OCI-LY1 (cell line): ENCODE measurements at regions not wholly inside any gene's neighbourhood (a gene's known extent, or its start where the extent isn't known, plus 50 kb on each side); places are given as distances from the start of the nearest gene placed in this dataset.
"Not testable (repeated sequence)": the region's sequence is repeated elsewhere in the genome, so short reads cannot be mapped to it uniquely, and the experiment has no call there.

Experiments
- EZH2 ChIP-seq: fragments of 200-600 bp; sonication (generic), shearing (Covaris generic); IDR thresholded peaks from 2 replicates; pipeline ENCODE4 v1.8.0; 2017; ENCODE audit warnings: borderline replicate concordance, mixed run types, mild to moderate bottlenecking, antibody characterized with exemption, low read length, moderate library complexity, mixed read lengths
- TF ChIP-seq, protein P1 (sequence below): fragments of 200-600 bp; sonication (generic), shearing (Covaris generic); IDR thresholded peaks from 2 replicates; pipeline ENCODE4 v1.5.1; 2017; ENCODE audit warnings: mild to moderate bottlenecking, antibody characterized with exemption, low read length, moderate library complexity, mixed read lengths

DNA sequence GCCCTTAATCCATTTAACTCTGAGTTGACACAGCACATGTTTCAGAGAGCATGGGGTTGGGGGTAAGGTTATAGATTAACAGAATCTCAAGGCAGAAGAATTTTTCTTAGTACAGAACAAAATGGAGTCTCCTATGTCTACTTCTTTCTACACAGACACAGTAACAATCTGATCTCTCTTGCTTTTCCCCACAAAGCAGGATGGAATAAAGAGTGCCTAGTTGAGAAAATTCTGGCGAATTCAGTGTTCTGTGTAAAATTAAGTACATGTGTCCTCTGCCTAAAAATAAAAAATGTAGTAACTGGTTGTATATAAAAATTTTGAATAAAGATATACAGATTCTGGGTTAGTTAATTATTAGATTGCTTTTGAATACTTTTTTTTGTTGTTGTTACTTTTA, 290.0 kb downstream of the ALDH8A1 start:
- TF ChIP-seq, protein P1, sequence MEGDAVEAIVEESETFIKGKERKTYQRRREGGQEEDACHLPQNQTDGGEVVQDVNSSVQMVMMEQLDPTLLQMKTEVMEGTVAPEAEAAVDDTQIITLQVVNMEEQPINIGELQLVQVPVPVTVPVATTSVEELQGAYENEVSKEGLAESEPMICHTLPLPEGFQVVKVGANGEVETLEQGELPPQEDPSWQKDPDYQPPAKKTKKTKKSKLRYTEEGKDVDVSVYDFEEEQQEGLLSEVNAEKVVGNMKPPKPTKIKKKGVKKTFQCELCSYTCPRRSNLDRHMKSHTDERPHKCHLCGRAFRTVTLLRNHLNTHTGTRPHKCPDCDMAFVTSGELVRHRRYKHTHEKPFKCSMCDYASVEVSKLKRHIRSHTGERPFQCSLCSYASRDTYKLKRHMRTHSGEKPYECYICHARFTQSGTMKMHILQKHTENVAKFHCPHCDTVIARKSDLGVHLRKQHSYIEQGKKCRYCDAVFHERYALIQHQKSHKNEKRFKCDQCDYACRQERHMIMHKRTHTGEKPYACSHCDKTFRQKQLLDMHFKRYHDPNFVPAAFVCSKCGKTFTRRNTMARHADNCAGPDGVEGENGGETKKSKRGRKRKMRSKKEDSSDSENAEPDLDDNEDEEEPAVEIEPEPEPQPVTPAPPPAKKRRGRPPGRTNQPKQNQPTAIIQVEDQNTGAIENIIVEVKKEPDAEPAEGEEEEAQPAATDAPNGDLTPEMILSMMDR, result not testable (repeated sequence)
- TF ChIP-seq EZH2, result not testable (repeated sequence)
